ENCODE measurements at regions not wholly inside any gene's neighbourhood (a gene's known extent, or its start where the extent isn't known, plus 50 kb on each side); places are given as distances from the start of the nearest gene placed in this dataset.

GRCh38 chr16:64251742-64252141, 870.1 kb downstream of the CDH11 start:
- no peak for DNase-seq
- H3K27ac ChIP-seq (ENCODE audit: low read depth in 1 of 2, low read length in 2 of 2), result no peak overlapping the region
- no peak overlapping the region for H3K4me3 ChIP-seq (ENCODE audit: low read length)
- H3K27me3 ChIP-seq (ENCODE audit: control insufficient read depth in 1 of 2, insufficient read depth in 2 of 2, low read length in 2 of 2), result no peaks in the 10 kb centered on the region
- Mint-ChIP-seq H3K36me3 (ENCODE audit: low read depth) (no peaks in the 10 kb centered on the region), H3K27ac (no peak overlapping the region), H3K27me3 (no peaks in the 10 kb centered on the region), H3K4me1 (ENCODE audit: low read depth) (no peaks in the 10 kb centered on the region), H3K4me3 (no peak overlapping the region), H3K9me3 (peaks cover 8% of the 10 kb centered on the region)
- intact Hi-C loops (cut with DNase I, micrococcal nuclease), result loop anchor here in 1 of 2 experiments (2.0 kb wide), 1 partner anchor 21 kb away; no protein-coding TSS in a partner anchor
- POLR2A ChIA-PET, result no interaction called here
- no peaks in the 10 kb centered on the region for H3K4me1 ChIP-seq (ENCODE audit: insufficient read depth, low read length)
- peaks cover 0 to 5% of the 10 kb centered on the region in 2 experiments for H3K9me3 ChIP-seq (ENCODE audit: control insufficient read depth in 1 of 2, insufficient read depth in 1 of 2, low read length in 2 of 2)
- no peaks in the 10 kb centered on the region for H3K36me3 ChIP-seq (ENCODE audit: insufficient read depth, low read length)
- no peak for ATAC-seq (ENCODE audit: poor library complexity)
- TF ChIP-seq CTCF (IDR thresholded peaks at IDR 0.05), result no peak
- CTCF ChIA-PET, result no interaction called here

DNA sequence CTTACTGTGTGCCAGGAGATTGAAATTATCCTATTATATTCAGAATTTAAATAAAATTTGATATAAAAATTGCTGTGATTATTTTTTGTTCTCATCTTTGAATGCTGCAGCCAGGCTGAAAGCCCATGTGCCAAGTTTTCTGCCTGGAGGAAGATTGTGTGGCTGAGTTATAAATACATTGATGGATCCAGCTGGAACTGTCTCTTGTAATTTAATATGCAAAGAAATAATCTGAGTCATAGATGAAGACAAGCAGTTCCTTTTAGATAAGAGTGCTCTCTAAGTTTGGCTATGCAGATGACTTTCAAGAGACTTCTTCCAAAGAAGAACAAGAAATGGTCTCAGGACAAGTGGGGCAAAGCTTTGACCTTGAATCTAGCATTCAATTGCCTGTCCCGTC, 871.0 kb downstream of the CDH11 start:
- H3K27ac ChIP-seq (ENCODE audit: low read depth in 1 of 2, low read length in 2 of 2), result no peak overlapping the region
- no peak for TF ChIP-seq CTCF (IDR thresholded peaks at IDR 0.05)
- DNase-seq (no peak), ATAC-seq (ENCODE audit: poor library complexity) (no peak)
- Mint-ChIP-seq H3K27ac (no peak overlapping the region), H3K27me3 (no peaks in the 10 kb centered on the region), H3K4me3 (no peak overlapping the region), H3K4me1 (ENCODE audit: low read depth) (no peaks in the 10 kb centered on the region), H3K36me3 (ENCODE audit: low read depth) (no peaks in the 10 kb centered on the region), H3K9me3 (peaks cover 6% of the 10 kb centered on the region)
- H3K9me3 ChIP-seq (ENCODE audit: control insufficient read depth in 1 of 2, insufficient read depth in 1 of 2, low read length in 2 of 2), result peaks cover 0 to 5% of the 10 kb centered on the region in 2 experiments
- H3K4me1 ChIP-seq (ENCODE audit: insufficient read depth, low read length), result no peaks in the 10 kb centered on the region
- no peaks in the 10 kb centered on the region for H3K27me3 ChIP-seq (ENCODE audit: control insufficient read depth in 1 of 2, insufficient read depth in 2 of 2, low read length in 2 of 2)
- ChIA-PET POLR2A (no interaction called here), CTCF (no interaction called here)
- intact Hi-C loops (cut with DNase I, micrococcal nuclease), result no loop called here
- no peaks in the 10 kb centered on the region for H3K36me3 ChIP-seq (ENCODE audit: insufficient read depth, low read length)
- no peak overlapping the region for H3K4me3 ChIP-seq (ENCODE audit: low read length)

DNA sequence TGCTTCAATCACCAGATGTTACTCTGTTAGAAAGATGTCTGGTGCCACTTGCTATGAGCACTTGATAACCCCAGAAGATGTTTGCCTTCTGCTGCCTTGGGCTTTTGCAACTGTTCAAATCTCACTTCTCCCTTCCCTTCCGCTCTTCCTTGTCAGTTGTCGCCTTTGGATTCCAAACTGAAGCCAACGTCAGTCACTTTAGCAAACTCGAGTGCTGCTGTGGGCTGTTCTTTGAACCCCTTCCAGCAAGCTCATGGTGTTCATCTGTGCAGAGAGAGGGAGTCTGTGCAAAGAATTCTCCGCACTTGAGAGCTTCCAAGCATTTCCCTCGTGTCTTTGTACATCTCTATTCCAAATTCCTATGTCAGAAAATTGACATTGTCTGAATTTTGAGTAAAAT, 879.4 kb downstream of the CDH11 start:
- Mint-ChIP-seq H3K27me3 (no peaks in the 10 kb centered on the region), H3K27ac (no peak overlapping the region), H3K4me1 (ENCODE audit: low read depth) (no peaks in the 10 kb centered on the region), H3K9me3 (peaks cover 18% of the 10 kb centered on the region), H3K36me3 (ENCODE audit: low read depth) (no peaks in the 10 kb centered on the region), H3K4me3 (no peak overlapping the region)
- Histone ChIP-seq H3K4me3 (ENCODE audit: low read length) (no peak overlapping the region), H3K4me1 (ENCODE audit: insufficient read depth, low read length) (no peaks in the 10 kb centered on the region), H3K27me3 (ENCODE audit: control insufficient read depth in 1 of 2, insufficient read depth in 2 of 2, low read length in 2 of 2) (no peaks in the 10 kb centered on the region), H3K36me3 (ENCODE audit: insufficient read depth, low read length) (no peaks in the 10 kb centered on the region), H3K9me3 (ENCODE audit: control insufficient read depth in 1 of 2, insufficient read depth in 1 of 2, low read length in 2 of 2) (peaks cover 0 to 14% of the 10 kb centered on the region in 2 experiments), H3K27ac (ENCODE audit: low read depth in 1 of 2, low read length in 2 of 2) (no peak overlapping the region)
- intact Hi-C loops (cut with DNase I, micrococcal nuclease), result no loop called here
- POLR2A ChIA-PET, result no interaction called here
- DNase-seq (no peak), ATAC-seq (ENCODE audit: poor library complexity) (no peak)
- CTCF ChIA-PET, result no interaction called here
- TF ChIP-seq CTCF (IDR thresholded peaks at IDR 0.05), result no peak

All from CD4-positive, alpha-beta T cell (primary cell).